ENCODE measurements at regions not wholly inside any gene's neighbourhood (a gene's known extent, or its start where the extent isn't known, plus 50 kb on each side); places are given as distances from the start of the nearest gene placed in this dataset.
"Not testable (repeated sequence)": the region's sequence is repeated elsewhere in the genome, so short reads cannot be mapped to it uniquely, and the experiment has no call there.

DNA sequence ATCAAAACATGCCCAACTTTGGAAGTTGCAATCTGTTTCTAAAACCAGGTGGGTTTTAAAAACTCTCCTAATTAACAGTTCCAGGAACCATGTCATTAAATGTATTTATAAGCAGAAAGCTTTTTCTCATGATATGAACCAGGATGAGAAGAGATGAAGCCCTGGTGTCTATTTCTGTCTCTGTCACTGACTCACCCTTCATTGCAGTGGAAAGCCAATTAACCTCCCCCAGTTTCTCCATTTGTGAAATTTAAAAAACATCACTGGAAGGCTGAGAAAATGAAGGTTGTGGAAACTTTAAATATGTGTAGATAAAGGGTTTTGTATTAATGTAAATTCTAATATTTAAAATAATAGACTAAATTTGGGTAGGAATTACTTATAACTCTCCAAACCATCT lies 1088.0 kb downstream of the SORCS1 start:
- Histone ChIP-seq H3K4me2 (no peak overlapping the region), H3K9ac (no peak overlapping the region), H3K4me1 (no peaks in the 10 kb centered on the region), H4K20me1 (no peaks in the 10 kb centered on the region), H3K27ac (no peak overlapping the region), H3K27me3 (no peaks in the 10 kb centered on the region), H3K9me3 (peaks cover 4% of the 10 kb centered on the region; the same call in 1 of the 2 replicates), H3K36me3 (no peaks in the 10 kb centered on the region), H3K4me3 (no peak overlapping the region)
- no peak for TF ChIP-seq Cebpa-rat (IDR thresholded peaks at IDR 0.05)

DNA sequence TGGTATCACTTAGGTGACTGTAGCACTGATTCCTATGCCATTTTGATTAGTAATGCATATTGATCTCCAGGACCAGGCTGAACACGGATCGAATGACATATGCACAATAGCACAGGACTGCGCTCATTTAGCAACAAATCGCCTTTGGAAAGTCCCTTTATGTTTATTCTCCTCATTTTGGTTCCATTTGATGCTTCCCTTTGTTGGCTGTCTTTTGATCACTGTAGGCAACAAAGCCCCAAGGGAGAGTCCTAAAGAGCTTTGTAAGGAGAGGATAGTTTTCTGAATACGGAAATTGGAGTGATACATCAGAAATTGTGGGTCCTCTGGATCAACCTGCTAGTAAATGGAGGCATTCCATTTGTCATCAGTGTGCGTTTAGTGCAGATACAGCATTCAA lies 1111.4 kb downstream of the SORCS1 start:
- Histone ChIP-seq H4K20me1 (no peaks in the 10 kb centered on the region), H3K9me3 (no peaks in the 10 kb centered on the region), H3K4me2 (no peak overlapping the region), H3K27me3 (no peaks in the 10 kb centered on the region), H3K36me3 (no peaks in the 10 kb centered on the region), H3K9ac (no peak overlapping the region), H3K27ac (no peak overlapping the region), H3K4me3 (no peak overlapping the region), H3K4me1 (no peaks in the 10 kb centered on the region)
- no peak for TF ChIP-seq Cebpa-rat (IDR thresholded peaks at IDR 0.05)

- TF ChIP-seq Cebpa-rat (IDR thresholded peaks at IDR 0.05) = no peak
- H3K9me3 ChIP-seq = no peaks in the 10 kb centered on the region
These were observed 1120.0 kb downstream of the SORCS1 start for GRCh38 chr10:106044503-106044902.

DNA sequence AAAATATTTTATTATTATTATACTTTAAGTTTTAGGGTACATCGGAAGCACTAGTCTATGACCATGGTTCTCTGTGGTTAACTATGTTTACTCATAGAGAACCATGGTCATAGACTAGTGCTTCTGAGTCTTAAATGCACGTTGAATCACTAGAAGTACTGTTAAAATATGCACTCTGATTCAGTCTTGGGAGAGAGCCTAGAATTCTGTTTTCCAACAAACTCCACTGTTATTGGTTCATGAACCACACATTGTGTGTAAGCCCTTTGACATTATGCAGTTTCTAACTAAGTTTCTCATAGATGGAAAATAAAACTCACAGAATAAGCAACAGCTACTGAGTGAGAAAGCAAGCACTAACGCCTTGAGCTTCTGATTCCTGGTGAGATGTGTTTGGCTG lies 1120.6 kb downstream of the SORCS1 start:
- no peaks in the 10 kb centered on the region for H3K9me3 ChIP-seq
- H3K4me3 ChIP-seq = no peak overlapping the region
- H3K9ac ChIP-seq = no peak overlapping the region
- H3K4me1 ChIP-seq = no peaks in the 10 kb centered on the region
- H3K4me2 ChIP-seq = no peak overlapping the region
- H3K27ac ChIP-seq = no peak overlapping the region
- no peaks in the 10 kb centered on the region for H3K27me3 ChIP-seq
- no peaks in the 10 kb centered on the region for H4K20me1 ChIP-seq
- H3K36me3 ChIP-seq = no peaks in the 10 kb centered on the region
- no peak for TF ChIP-seq Cebpa-rat (IDR thresholded peaks at IDR 0.05)

More at GRCh38 chr10:106044503-106044902, 1120.0 kb downstream of the SORCS1 start:
- no peaks in the 10 kb centered on the region for H3K4me1 ChIP-seq
- no peaks in the 10 kb centered on the region for H3K36me3 ChIP-seq
- no peak overlapping the region for H3K9ac ChIP-seq
- no peak overlapping the region for H3K4me2 ChIP-seq
- no peak overlapping the region for H3K4me3 ChIP-seq
- no peaks in the 10 kb centered on the region for H3K27me3 ChIP-seq
- H4K20me1 ChIP-seq = no peaks in the 10 kb centered on the region
- H3K27ac ChIP-seq = no peak overlapping the region

DNA sequence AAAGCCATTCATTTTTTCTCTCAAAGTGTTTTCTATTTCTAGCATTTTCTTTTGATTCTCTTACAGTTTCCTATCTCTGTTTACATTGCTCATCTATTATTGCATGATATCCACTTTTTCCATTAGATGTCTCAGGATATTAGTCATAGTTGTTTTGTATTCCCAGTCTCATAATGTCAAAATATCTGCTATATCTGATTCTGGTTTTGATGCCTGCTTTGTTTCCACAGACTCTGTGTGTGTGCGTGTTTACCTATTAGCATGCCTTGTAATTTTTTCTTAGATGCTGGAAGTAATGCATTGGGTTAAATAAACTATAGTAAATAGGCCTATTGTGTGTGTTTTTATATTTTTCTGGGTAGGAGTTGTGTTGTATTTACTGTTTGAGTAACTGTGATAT lies 1126.3 kb downstream of the SORCS1 start:
- Histone ChIP-seq H3K4me3 (no peak overlapping the region), H3K9me3 (no peaks in the 10 kb centered on the region), H3K9ac (no peak overlapping the region), H3K27me3 (no peaks in the 10 kb centered on the region), H3K27ac (no peak overlapping the region), H3K4me2 (no peak overlapping the region), H3K4me1 (no peaks in the 10 kb centered on the region), H3K36me3 (no peaks in the 10 kb centered on the region), H4K20me1 (no peaks in the 10 kb centered on the region)
- no peak for TF ChIP-seq Cebpa-rat (IDR thresholded peaks at IDR 0.05)

- no peaks in the 10 kb centered on the region for H3K36me3 ChIP-seq
- H3K27me3 ChIP-seq = no peaks in the 10 kb centered on the region
- H3K27ac ChIP-seq = no peak overlapping the region
- H3K9me3 ChIP-seq = no peaks in the 10 kb centered on the region
- H4K20me1 ChIP-seq = no peaks in the 10 kb centered on the region
- no peaks in the 10 kb centered on the region for H3K4me1 ChIP-seq
- no peak for TF ChIP-seq Cebpa-rat (IDR thresholded peaks at IDR 0.05)
- H3K4me3 ChIP-seq = no peak overlapping the region
- H3K4me2 ChIP-seq = no peak overlapping the region
- no peak overlapping the region for H3K9ac ChIP-seq
These were observed 1131.4 kb downstream of the SORCS1 start for GRCh38 chr10:106033065-106033464.

DNA sequence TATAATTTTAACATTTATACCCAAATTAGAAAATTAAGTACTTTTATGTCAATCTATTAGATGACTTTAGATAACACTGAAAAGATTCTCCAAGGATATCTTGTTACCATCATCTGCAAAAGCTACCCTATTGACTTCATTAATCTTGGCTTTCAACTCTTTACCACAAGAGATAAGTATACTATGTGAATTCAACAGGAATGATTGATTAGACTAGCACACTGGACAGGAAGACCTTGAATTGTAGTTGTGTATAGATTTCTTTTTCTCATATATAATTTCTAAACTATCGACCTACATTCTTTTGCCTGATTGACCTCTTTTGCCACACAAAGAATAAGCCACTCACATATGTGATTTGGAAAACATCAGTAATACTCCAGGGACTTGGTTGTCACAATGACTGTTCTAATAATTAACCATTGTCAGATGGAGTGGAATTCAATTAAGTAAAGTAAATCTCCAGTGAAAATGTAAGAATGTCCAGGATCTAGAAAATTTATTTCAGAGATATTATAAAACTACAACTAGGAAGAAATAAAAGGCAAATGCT lies 1132.0 kb downstream of the SORCS1 start:
- no peak for TF ChIP-seq Cebpa-rat (IDR thresholded peaks at IDR 0.05)
- no peaks in the 10 kb centered on the region for H3K27me3 ChIP-seq
- no peak overlapping the region for H3K4me3 ChIP-seq

DNA sequence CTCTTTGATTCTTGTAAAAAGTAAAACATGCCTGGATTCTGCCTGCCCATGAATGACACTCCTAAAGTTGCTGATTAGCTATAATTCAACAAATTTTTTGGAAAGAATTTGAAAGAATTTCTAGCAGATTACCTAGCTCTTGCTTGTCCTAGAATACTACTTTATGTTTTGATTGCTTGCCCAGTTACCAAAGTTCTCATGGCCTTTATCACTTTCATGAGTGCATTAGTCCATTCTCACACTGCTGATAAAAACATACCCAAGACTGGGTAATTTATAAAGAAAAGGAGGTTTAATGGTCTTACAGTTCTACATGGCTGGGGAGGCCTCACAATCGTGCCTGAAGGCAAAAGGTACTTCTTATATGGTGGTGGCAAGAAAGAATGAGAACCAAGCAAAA lies 1137.3 kb downstream of the SORCS1 start:
- H3K9ac ChIP-seq = no peak overlapping the region
- no peaks in the 10 kb centered on the region for H4K20me1 ChIP-seq
- H3K4me1 ChIP-seq = no peaks in the 10 kb centered on the region
- TF ChIP-seq Cebpa-rat (IDR thresholded peaks at IDR 0.05) = no peak
- no peak overlapping the region for H3K4me2 ChIP-seq
- no peaks in the 10 kb centered on the region for H3K9me3 ChIP-seq
- no peaks in the 10 kb centered on the region for H3K36me3 ChIP-seq
- no peak overlapping the region for H3K27ac ChIP-seq
- H3K27me3 ChIP-seq = no peaks in the 10 kb centered on the region
- H3K4me3 ChIP-seq = no peak overlapping the region

More for the DNA sequence above, 1132.0 kb downstream of the SORCS1 start:
- Histone ChIP-seq H4K20me1 (no peaks in the 10 kb centered on the region), H3K9ac (no peak overlapping the region), H3K4me2 (no peak overlapping the region), H3K27ac (no peak overlapping the region), H3K36me3 (no peaks in the 10 kb centered on the region), H3K4me1 (no peaks in the 10 kb centered on the region), H3K9me3 (no peaks in the 10 kb centered on the region)

DNA sequence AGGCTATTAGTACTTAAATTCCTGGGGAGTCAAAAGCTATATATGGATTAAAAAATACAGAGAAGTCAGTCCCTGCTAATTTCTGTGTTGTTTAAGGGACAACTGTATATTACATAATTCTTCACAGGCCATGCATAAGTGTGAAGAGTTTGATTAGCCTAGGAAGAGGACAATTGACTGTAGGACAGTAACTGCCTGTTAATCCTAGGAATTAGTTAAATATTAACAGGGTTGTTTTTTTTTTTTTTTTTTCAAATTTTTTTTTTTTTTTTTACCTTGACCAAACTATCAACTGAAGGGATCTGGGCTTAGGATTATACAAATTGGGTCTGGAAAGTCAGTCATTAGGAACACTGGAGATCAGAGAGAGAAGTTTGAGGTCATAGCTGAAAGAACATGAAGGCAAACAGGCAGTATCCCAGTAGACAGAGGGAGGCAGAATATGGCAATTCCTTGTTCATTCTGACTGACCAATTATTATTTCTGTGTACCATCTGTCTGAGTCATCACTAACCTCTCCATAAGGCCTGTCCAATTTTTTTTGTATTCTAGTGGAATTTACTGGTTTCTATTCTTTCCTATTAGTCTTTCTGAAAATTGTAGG lies 1139.2 kb downstream of the SORCS1 start:
- Histone ChIP-seq H3K27me3 (no peaks in the 10 kb centered on the region), H3K9ac (no peak overlapping the region), H4K20me1 (no peaks in the 10 kb centered on the region), H3K27ac (no peak overlapping the region), H3K4me1 (no peaks in the 10 kb centered on the region), H3K4me3 (no peak overlapping the region), H3K4me2 (no peak overlapping the region), H3K36me3 (no peaks in the 10 kb centered on the region), H3K9me3 (no peaks in the 10 kb centered on the region)
- TF ChIP-seq Cebpa-rat (IDR thresholded peaks at IDR 0.05) = no peak

- Histone ChIP-seq H3K4me1 (no peaks in the 10 kb centered on the region), H3K36me3 (no peaks in the 10 kb centered on the region), H4K20me1 (no peaks in the 10 kb centered on the region), H3K27ac (no peak overlapping the region), H3K4me2 (no peak overlapping the region), H3K27me3 (no peaks in the 10 kb centered on the region), H3K4me3 (no peak overlapping the region), H3K9me3 (no peaks in the 10 kb centered on the region), H3K9ac (no peak overlapping the region)
- TF ChIP-seq Cebpa-rat (IDR thresholded peaks at IDR 0.05) = no peak
These were observed 1141.2 kb downstream of the SORCS1 start for GRCh38 chr10:106023329-106023728.

GRCh38 chr10:106019559-106019958 lies 1144.9 kb downstream of the SORCS1 start:
- not testable (repeated sequence) for H4K20me1 ChIP-seq, H3K4me2 ChIP-seq, H3K36me3 ChIP-seq, H3K27me3 ChIP-seq, H3K27ac ChIP-seq, H3K9ac ChIP-seq, H3K4me1 ChIP-seq, H3K4me3 ChIP-seq, H3K9me3 ChIP-seq

- not testable (repeated sequence) for H3K4me2 ChIP-seq, H3K27ac ChIP-seq, H3K4me3 ChIP-seq, H3K36me3 ChIP-seq, H3K9ac ChIP-seq, H3K4me1 ChIP-seq, H3K27me3 ChIP-seq, H4K20me1 ChIP-seq
- peaks cover 12% of the 10 kb centered on the region; the same call in 1 of the 2 replicates for H3K9me3 ChIP-seq
These were observed 1148.9 kb downstream of the SORCS1 start for GRCh38 chr10:106015369-106016199.

Measured in BLaER1 (cell line).